ENCODE measurements at regions not wholly inside any gene's neighbourhood (a gene's known extent, or its start where the extent isn't known, plus 50 kb on each side); places are given as distances from the start of the nearest gene placed in this dataset.
A peak's percentile ranks its signal among the peaks of the same experiment; 100 is the strongest.

DNA sequence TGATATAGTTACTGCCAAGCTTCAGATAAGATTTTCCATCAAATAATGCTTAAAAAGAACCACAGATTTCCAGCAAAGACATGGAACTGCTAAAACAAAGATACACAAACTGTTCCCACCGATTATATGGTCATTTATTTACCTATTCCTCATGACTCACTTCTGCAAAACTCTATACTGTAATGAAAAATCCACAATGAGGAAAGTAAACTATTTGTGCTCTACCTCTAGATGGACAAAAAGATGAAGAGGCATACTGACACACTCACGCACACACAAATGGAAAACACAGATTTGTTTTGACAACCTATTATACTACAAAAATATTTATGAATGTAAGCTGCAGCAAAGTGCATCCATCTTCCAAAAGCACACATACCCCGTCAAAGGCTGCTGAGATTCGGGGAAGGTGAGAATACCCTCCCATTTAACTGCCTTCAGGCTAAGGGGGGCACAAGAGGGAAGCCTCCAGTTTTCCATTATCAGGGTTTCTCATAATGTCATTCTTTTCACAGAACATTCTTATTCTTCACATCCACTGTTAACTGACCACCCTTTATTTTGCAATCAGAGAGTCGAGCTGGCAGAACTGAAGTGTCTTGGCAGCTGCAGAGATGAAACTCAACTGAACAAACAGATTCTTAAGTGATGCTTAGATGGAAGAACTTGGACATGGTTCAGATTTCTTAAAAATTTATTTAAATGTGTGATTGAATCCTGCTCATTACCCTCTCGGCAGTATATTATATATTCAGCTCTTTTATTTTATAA lies 115.9 kb upstream of the TANK start:
- H3K9me3 Mint-ChIP-seq = no peaks in the 10 kb centered on the region
- Histone ChIP-seq H3K9me2 (ENCODE audit: insufficient read depth) (peaks cover 4% of the 10 kb centered on the region; the same call in 1 of the 2 replicates), H4K20me1 (replicated peaks; ENCODE audit: insufficient read depth) (no peaks in the 10 kb centered on the region), H2AFZ (peak overlapping the region; percentile 64; the same call in 1 of the 2 replicates), H3K4me2 (no peak overlapping the region), H3K4me1 (ENCODE audit: insufficient read depth) (peaks cover 27% of the 10 kb centered on the region), H3K4me3 (no peak overlapping the region), H3K36me3 (ENCODE audit: insufficient read depth) (no peaks in the 10 kb centered on the region), H3K79me2 (replicated peaks; ENCODE audit: insufficient read depth) (no peaks in the 10 kb centered on the region), H3F3A (replicated peaks; ENCODE audit: low read depth) (no peaks in the 10 kb centered on the region), H3K27ac (ENCODE audit: low read depth) (no peak overlapping the region), H3K27me3 (ENCODE audit: insufficient read depth) (no peaks in the 10 kb centered on the region)
- no peak for ATAC-seq
- no peak overlapping the region for H3K27ac Mint-ChIP-seq
- peaks cover 17% of the 10 kb centered on the region for H3K4me1 Mint-ChIP-seq
- H3K27me3 Mint-ChIP-seq (ENCODE audit: insufficient read depth, low read depth, poor library complexity) = no peaks in the 10 kb centered on the region
- H3K4me3 Mint-ChIP-seq = no peak overlapping the region
- no peak for DNase-seq (ENCODE audit: low spot score)
- TF ChIP-seq ZNF114 (CRISPR knock-in tag; IDR thresholded peaks at IDR 0.05) (no peak), CREB1 (CRISPR knock-in tag; IDR thresholded peaks at IDR 0.05; ENCODE audit: low read depth) (no peak), ZNF331 (CRISPR knock-in tag; IDR thresholded peaks at IDR 0.05; ENCODE audit: low read depth) (no peak), POLR2AphosphoS5 (IDR thresholded peaks at IDR 0.05; ENCODE audit: low read depth) (no peak), EZH2phosphoT487 (IDR thresholded peaks at IDR 0.05; ENCODE audit: unreplicated experiment) (no peak), EZH2 (IDR thresholded peaks at IDR 0.05; ENCODE audit: low read depth, unreplicated experiment) (no peak), JUNB (IDR thresholded peaks at IDR 0.05; ENCODE audit: unreplicated experiment) (no peak), STAT1 (IDR thresholded peaks at IDR 0.05; ENCODE audit: unreplicated experiment) (no peak), NANOG (IDR thresholded peaks at IDR 0.05; ENCODE audit: borderline replicate concordance) (no peak)
- TF ChIP-seq, protein P1, sequence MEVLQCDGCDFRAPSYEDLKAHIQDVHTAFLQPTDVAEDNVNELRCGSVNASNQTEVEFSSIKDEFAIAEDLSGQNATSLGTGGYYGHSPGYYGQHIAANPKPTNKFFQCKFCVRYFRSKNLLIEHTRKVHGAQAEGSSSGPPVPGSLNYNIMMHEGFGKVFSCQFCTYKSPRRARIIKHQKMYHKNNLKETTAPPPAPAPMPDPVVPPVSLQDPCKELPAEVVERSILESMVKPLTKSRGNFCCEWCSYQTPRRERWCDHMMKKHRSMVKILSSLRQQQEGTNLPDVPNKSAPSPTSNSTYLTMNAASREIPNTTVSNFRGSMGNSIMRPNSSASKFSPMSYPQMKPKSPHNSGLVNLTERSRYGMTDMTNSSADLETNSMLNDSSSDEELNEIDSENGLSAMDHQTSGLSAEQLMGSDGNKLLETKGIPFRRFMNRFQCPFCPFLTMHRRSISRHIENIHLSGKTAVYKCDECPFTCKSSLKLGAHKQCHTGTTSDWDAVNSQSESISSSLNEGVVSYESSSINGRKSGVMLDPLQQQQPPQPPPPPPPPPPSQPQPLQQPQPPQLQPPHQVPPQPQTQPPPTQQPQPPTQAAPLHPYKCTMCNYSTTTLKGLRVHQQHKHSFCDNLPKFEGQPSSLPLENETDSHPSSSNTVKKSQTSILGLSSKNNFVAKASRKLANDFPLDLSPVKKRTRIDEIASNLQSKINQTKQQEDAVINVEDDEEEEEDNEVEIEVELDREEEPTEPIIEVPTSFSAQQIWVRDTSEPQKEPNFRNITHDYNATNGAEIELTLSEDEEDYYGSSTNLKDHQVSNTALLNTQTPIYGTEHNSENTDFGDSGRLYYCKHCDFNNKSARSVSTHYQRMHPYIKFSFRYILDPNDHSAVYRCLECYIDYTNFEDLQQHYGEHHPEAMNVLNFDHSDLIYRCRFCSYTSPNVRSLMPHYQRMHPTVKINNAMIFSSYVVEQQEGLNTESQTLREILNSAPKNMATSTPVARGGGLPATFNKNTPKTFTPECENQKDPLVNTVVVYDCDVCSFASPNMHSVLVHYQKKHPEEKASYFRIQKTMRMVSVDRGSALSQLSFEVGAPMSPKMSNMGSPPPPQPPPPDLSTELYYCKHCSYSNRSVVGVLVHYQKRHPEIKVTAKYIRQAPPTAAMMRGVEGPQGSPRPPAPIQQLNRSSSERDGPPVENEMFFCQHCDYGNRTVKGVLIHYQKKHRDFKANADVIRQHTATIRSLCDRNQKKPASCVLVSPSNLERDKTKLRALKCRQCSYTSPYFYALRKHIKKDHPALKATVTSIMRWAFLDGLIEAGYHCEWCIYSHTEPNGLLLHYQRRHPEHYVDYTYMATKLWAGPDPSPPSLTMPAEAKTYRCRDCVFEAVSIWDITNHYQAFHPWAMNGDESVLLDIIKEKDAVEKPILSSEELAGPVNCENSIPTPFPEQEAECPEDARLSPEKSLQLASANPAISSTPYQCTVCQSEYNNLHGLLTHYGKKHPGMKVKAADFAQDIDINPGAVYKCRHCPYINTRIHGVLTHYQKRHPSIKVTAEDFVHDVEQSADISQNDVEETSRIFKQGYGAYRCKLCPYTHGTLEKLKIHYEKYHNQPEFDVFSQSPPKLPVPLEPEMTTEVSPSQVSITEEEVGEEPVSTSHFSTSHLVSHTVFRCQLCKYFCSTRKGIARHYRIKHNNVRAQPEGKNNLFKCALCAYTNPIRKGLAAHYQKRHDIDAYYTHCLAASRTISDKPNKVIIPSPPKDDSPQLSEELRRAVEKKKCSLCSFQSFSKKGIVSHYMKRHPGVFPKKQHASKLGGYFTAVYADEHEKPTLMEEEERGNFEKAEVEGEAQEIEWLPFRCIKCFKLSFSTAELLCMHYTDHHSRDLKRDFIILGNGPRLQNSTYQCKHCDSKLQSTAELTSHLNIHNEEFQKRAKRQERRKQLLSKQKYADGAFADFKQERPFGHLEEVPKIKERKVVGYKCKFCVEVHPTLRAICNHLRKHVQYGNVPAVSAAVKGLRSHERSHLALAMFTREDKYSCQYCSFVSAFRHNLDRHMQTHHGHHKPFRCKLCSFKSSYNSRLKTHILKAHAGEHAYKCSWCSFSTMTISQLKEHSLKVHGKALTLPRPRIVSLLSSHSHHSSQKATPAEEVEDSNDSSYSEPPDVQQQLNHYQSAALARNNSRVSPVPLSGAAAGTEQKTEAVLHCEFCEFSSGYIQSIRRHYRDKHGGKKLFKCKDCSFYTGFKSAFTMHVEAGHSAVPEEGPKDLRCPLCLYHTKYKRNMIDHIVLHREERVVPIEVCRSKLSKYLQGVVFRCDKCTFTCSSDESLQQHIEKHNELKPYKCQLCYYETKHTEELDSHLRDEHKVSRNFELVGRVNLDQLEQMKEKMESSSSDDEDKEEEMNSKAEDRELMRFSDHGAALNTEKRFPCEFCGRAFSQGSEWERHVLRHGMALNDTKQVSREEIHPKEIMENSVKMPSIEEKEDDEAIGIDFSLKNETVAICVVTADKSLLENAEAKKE (CRISPR knock-in tag; IDR thresholded peaks at IDR 0.05) = no peak
- TF ChIP-seq, protein P2, sequence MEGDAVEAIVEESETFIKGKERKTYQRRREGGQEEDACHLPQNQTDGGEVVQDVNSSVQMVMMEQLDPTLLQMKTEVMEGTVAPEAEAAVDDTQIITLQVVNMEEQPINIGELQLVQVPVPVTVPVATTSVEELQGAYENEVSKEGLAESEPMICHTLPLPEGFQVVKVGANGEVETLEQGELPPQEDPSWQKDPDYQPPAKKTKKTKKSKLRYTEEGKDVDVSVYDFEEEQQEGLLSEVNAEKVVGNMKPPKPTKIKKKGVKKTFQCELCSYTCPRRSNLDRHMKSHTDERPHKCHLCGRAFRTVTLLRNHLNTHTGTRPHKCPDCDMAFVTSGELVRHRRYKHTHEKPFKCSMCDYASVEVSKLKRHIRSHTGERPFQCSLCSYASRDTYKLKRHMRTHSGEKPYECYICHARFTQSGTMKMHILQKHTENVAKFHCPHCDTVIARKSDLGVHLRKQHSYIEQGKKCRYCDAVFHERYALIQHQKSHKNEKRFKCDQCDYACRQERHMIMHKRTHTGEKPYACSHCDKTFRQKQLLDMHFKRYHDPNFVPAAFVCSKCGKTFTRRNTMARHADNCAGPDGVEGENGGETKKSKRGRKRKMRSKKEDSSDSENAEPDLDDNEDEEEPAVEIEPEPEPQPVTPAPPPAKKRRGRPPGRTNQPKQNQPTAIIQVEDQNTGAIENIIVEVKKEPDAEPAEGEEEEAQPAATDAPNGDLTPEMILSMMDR (conservative IDR thresholded peaks at IDR 0.05; ENCODE audit: low read depth in 2 of 2) = no peak
- TF ChIP-seq, protein P3, sequence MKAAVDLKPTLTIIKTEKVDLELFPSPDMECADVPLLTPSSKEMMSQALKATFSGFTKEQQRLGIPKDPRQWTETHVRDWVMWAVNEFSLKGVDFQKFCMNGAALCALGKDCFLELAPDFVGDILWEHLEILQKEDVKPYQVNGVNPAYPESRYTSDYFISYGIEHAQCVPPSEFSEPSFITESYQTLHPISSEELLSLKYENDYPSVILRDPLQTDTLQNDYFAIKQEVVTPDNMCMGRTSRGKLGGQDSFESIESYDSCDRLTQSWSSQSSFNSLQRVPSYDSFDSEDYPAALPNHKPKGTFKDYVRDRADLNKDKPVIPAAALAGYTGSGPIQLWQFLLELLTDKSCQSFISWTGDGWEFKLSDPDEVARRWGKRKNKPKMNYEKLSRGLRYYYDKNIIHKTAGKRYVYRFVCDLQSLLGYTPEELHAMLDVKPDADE (IDR thresholded peaks at IDR 0.05) = no peak
- TF ChIP-seq, protein P4, sequence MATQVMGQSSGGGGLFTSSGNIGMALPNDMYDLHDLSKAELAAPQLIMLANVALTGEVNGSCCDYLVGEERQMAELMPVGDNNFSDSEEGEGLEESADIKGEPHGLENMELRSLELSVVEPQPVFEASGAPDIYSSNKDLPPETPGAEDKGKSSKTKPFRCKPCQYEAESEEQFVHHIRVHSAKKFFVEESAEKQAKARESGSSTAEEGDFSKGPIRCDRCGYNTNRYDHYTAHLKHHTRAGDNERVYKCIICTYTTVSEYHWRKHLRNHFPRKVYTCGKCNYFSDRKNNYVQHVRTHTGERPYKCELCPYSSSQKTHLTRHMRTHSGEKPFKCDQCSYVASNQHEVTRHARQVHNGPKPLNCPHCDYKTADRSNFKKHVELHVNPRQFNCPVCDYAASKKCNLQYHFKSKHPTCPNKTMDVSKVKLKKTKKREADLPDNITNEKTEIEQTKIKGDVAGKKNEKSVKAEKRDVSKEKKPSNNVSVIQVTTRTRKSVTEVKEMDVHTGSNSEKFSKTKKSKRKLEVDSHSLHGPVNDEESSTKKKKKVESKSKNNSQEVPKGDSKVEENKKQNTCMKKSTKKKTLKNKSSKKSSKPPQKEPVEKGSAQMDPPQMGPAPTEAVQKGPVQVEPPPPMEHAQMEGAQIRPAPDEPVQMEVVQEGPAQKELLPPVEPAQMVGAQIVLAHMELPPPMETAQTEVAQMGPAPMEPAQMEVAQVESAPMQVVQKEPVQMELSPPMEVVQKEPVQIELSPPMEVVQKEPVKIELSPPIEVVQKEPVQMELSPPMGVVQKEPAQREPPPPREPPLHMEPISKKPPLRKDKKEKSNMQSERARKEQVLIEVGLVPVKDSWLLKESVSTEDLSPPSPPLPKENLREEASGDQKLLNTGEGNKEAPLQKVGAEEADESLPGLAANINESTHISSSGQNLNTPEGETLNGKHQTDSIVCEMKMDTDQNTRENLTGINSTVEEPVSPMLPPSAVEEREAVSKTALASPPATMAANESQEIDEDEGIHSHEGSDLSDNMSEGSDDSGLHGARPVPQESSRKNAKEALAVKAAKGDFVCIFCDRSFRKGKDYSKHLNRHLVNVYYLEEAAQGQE (IDR thresholded peaks at IDR 0.05; ENCODE audit: unreplicated experiment) = no peak
- H3K36me3 Mint-ChIP-seq (ENCODE audit: low read depth) = no peaks in the 10 kb centered on the region
